ENCODE measurements at regions not wholly inside any gene's neighbourhood (a gene's known extent, or its start where the extent isn't known, plus 50 kb on each side); places are given as distances from the start of the nearest gene placed in this dataset.

DNA sequence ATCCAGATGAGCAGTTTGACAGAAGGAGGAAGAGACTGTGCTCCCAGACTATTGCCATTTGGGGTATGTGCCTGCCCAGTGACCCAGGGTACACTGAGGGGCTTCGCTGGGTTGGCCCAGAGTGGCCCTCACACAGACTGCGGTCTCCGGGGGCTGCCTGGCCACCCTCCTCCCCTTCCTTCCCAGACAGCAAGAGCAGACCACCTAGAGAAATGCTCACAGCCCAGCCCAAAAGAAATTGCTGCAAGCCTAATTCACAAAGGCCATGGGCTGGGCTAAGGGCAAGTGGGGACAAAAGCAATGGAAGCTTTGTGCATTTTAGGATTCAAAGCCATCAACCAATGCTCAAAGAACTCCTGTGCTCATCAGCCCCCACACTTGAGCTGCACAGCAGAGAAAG is 277.6 kb downstream of the CDC5L start:
- Mint-ChIP-seq H3K27ac (no peak overlapping the region), H3K9me3 (no peaks in the 10 kb centered on the region), H3K27me3 (peaks cover 4% of the 10 kb centered on the region), H3K36me3 (ENCODE audit: low read depth) (no peaks in the 10 kb centered on the region), H3K4me3 (no peak overlapping the region), H3K4me1 (ENCODE audit: low read depth) (no peaks in the 10 kb centered on the region)
- intact Hi-C loops (cut with micrococcal nuclease) = no loop called here

DNA sequence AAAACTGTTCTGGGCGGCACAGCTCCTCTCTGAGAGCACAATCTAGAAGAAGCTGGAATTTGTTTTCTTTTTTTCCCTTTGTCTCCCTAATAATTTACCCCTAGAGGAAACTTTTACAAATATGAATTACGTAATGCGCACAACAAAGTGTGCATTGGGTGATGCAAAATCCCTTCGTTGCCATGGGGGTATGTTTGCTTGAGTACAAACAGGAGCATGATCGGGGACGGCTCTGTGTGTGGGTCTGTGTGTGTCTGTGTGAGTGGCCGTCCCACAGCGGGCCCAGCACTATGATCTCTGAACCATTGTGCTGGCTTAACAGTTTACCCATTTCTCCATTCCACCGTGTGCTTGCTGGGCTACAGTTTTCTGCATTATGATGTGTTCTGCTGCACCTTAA is 278.2 kb downstream of the CDC5L start:
- Mint-ChIP-seq H3K9me3 (no peaks in the 10 kb centered on the region), H3K4me1 (ENCODE audit: low read depth) (no peaks in the 10 kb centered on the region), H3K36me3 (ENCODE audit: low read depth) (no peaks in the 10 kb centered on the region), H3K4me3 (no peak overlapping the region), H3K27me3 (peaks cover 6% of the 10 kb centered on the region), H3K27ac (no peak overlapping the region)
- intact Hi-C loops (cut with micrococcal nuclease) = no loop called here

DNA sequence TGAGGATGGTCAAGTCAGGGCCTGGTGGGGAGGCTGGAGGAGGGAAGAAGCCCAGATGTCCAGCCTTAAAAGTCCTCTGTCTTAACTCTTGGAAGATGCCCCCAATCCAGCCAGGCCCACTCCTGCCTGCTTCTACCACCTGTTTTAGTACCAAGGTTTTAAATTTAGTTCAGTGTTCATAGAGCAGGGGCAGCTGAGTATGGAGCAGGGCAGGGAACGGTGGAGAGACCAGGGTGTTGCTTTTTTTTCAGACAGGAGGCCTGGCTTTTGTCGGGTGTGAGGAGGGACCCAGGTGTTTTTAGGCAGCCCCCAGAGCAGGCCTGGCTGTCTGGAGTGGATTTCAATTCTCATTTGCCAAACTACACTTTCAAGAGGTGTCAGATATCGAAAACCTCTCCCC is 278.8 kb downstream of the CDC5L start:
- peaks cover 5% of the 10 kb centered on the region for H3K4me1 Mint-ChIP-seq (ENCODE audit: low read depth)
- H3K9me3 Mint-ChIP-seq = no peaks in the 10 kb centered on the region

DNA sequence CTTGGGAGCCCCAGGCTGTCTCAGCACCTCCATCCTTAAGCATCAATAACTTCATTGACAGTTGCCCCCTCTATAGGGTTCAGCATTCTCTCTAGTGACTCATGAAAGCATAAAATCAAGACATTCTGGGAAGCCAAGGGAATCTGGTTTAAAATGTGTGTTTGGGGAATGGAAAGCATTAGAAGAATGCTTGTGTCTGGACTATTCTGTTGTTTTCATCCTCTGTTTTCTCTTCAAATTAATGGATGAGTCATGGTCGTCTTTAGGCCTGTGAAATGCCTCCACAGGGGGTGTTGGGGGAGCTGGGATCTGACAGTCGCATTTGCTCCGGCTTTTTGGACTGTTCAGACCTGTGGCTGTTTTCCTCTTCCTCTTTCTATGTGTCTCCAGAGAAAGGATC is 279.7 kb downstream of the CDC5L start:
- intact Hi-C loops (cut with micrococcal nuclease) = no loop called here
- Mint-ChIP-seq H3K36me3 (ENCODE audit: low read depth) (no peaks in the 10 kb centered on the region), H3K27me3 (peaks cover 6% of the 10 kb centered on the region), H3K27ac (no peak overlapping the region), H3K4me1 (ENCODE audit: low read depth) (peaks cover 7% of the 10 kb centered on the region), H3K4me3 (no peak overlapping the region), H3K9me3 (no peaks in the 10 kb centered on the region)

More for the DNA sequence above, 278.8 kb downstream of the CDC5L start:
- peaks cover 6% of the 10 kb centered on the region for H3K27me3 Mint-ChIP-seq
- intact Hi-C loops (cut with micrococcal nuclease) = no loop called here
- H3K27ac Mint-ChIP-seq = no peak overlapping the region
- no peak overlapping the region for H3K4me3 Mint-ChIP-seq
- no peaks in the 10 kb centered on the region for H3K36me3 Mint-ChIP-seq (ENCODE audit: low read depth)

DNA sequence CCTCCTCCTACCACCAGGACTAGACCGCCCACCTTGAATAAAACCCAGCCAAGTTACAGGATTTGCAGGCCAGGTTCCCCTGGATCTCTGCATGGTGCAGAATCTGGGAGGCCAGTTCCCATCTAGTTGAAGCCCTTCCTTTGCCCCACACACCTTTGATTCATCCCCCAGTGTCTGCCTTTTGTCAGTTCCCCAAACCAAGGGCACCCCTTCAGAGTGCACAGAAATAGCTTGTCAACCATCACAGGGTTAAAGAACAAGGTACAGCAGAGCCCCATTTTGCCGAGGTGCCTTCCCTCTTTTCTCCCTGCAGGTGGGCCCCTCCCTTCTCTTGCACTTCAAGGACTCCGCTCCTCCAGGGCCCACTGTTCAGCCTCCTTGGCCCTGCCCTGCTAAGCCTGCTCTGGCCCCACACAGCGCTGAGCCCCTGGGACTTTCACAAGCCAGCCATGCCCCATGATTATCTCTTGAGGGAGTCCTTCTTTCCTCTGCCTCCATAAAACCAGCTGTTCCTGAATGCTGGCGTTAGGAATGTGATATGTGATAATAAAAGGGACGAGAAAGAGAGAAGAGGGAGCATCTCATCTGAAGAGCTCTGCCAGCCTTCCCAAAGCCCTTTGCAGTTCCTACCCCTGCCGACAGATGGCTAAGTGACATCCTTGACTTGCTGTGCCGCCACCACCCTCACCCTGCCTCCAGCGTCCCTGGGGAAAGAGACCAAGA is 280.3 kb downstream of the CDC5L start:
- intact Hi-C loops (cut with micrococcal nuclease) = no loop called here
- peaks cover 7% of the 10 kb centered on the region for H3K27me3 Mint-ChIP-seq
- H3K27ac Mint-ChIP-seq = peak overlapping the region; percentile 18
- no peaks in the 10 kb centered on the region for H3K36me3 Mint-ChIP-seq (ENCODE audit: low read depth)
- no peaks in the 10 kb centered on the region for H3K9me3 Mint-ChIP-seq
- H3K4me3 Mint-ChIP-seq = no peak overlapping the region
- H3K4me1 Mint-ChIP-seq (ENCODE audit: low read depth) = peaks cover 7% of the 10 kb centered on the region

DNA sequence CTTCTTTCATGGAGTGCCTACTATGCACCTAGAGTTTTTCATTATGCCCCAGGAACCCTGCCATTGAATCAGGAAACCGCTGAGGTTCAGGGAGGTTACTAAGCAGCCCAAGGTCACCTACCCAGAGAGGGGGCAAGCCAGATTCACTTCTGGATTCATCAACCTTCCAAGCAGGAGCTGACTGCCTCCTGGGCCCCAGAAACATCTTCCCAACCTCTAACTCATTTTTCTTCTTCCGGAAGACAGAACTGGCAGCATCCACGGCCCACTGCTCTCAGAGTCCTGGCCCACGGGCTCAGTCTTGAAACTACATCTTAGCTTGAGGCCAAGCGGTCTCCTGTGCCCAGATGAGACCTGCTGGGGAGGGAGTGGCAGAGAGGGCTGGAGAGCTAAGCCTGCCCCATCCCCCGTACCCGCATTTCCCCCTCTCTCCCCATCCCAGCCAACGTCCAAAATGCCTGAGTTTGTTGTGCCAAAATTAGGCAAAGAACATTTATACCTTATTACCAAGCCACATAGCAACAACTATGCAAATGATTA is 281.0 kb downstream of the CDC5L start:
- intact Hi-C loops (cut with micrococcal nuclease) = no loop called here
- H3K36me3 Mint-ChIP-seq (ENCODE audit: low read depth) = no peaks in the 10 kb centered on the region

DNA sequence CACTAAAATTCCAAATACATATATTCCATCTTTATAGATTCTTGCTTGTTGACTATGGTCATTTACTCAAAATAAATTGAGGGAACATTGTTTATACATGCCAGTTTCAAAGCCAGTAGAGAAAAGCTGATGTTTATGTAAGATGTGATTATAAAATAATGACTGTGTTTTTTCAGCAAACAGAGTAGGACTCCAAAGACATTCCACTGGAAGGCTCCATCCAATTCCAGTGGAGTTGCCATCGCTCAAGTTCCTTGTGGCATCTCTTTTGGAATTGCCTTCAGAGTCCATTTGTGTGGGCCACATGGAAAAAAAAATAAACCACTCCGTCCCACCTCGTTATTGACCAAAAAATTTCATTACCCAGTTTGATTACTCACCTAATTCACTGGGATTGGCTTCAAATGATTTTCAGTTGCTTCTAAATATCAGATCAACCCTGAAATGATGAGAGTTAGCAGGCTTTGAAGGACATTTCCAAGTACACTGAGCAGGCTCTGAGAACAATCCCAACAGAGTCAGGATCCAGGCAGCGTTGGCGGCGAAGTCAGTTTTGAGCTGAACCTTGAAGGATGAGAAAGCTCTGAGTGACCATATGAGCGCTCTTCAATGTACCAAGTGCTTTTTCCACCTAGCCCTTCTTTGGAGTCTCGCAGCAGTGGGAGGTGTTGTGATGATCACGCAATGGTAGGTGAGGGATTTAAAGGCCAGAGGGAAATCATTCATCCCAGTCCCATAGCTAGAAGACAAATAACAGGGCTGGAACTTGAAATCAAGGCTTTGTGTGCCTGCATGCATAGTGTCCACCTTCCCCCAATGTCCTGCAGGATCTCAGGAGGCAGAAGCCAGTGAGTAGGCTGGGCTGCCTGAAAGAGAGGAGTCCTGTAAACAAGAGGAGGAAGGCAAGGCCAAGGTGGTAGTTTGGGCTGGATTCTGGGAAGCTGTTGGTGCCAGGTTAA is 281.7 kb downstream of the CDC5L start:
- H3K4me3 Mint-ChIP-seq = no peak overlapping the region
- no peak overlapping the region for H3K27ac Mint-ChIP-seq
- no peaks in the 10 kb centered on the region for H3K9me3 Mint-ChIP-seq
- H3K4me1 Mint-ChIP-seq (ENCODE audit: low read depth) = peaks cover 7% of the 10 kb centered on the region
- peaks cover 11% of the 10 kb centered on the region for H3K27me3 Mint-ChIP-seq
- intact Hi-C loops (cut with micrococcal nuclease) = no loop called here
- H3K36me3 Mint-ChIP-seq (ENCODE audit: low read depth) = no peaks in the 10 kb centered on the region

More for the DNA sequence above, 281.0 kb downstream of the CDC5L start:
- Mint-ChIP-seq H3K9me3 (no peaks in the 10 kb centered on the region), H3K4me1 (ENCODE audit: low read depth) (peaks cover 7% of the 10 kb centered on the region), H3K27me3 (peaks cover 8% of the 10 kb centered on the region), H3K4me3 (no peak overlapping the region), H3K27ac (peak overlapping the region; percentile 18)

DNA sequence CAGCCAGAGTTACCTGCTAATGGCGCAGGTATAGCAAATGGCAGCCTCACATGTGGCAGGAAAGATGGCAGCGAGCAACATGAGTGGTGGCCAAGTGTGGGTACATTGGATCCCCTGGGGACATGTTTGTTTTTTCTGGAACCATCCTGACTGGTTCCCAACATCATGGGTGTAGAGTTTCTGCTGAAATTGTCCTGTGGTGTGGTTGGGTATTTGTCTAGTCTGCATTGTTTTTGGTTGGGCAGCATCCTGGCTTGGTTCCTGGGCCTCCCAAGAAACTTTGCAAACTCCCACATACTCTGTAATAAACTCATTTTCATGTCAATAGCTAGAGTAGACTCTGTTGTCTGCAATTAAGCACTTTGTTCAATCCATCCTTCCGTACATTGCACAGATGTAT is 282.6 kb downstream of the CDC5L start:
- H3K27me3 Mint-ChIP-seq = peaks cover 13% of the 10 kb centered on the region
- H3K9me3 Mint-ChIP-seq = no peaks in the 10 kb centered on the region
- H3K27ac Mint-ChIP-seq = no peak overlapping the region
- intact Hi-C loops (cut with micrococcal nuclease) = no loop called here
- no peaks in the 10 kb centered on the region for H3K36me3 Mint-ChIP-seq (ENCODE audit: low read depth)
- no peak overlapping the region for H3K4me3 Mint-ChIP-seq
- peaks cover 7% of the 10 kb centered on the region for H3K4me1 Mint-ChIP-seq (ENCODE audit: low read depth)

DNA sequence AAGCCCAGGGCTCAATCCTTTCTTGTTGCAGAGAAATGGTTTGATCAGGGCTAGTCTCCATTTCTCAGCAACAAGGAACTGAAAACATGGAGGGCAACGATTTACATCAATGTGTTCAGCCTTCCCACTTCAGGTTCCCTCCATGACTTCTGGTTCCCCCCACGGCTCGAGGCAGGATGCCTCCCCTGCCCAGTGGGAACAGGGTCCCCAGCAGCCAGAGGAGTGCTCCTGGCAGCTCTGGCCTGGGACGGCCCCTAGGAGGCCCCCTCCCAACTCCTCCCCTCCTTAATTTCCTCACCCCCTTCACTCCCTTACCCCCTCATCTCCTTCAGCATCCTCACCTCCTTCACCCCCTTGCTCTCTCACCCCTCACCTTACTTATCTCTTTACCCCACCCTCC is 283.8 kb downstream of the CDC5L start:
- Mint-ChIP-seq H3K4me1 (ENCODE audit: low read depth) (peaks cover 7% of the 10 kb centered on the region), H3K27ac (no peak overlapping the region), H3K9me3 (no peaks in the 10 kb centered on the region), H3K36me3 (ENCODE audit: low read depth) (no peaks in the 10 kb centered on the region), H3K27me3 (peaks cover 15% of the 10 kb centered on the region), H3K4me3 (no peak overlapping the region)
- intact Hi-C loops (cut with micrococcal nuclease) = no loop called here

DNA sequence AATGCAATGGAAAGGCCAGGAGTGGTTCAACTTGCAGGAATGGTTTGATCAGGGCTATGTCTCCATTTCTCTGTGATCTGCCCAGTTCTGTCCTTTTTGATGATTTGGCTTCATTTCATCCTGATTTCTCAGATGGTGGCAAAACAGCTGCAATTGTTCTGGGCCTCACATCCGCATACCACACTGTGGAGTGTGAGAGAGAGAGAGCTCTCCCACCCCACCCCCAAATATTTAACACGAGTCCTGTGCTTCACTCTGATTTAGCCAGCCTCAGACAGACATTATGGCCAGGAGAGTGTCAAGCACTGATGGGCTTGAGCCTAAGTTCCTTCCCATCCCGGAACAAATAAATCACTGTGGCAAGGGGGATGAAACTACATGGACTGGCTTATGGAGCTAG is 284.6 kb downstream of the CDC5L start:
- no peaks in the 10 kb centered on the region for H3K9me3 Mint-ChIP-seq
- intact Hi-C loops (cut with micrococcal nuclease) = no loop called here
- H3K36me3 Mint-ChIP-seq (ENCODE audit: low read depth) = no peaks in the 10 kb centered on the region

DNA sequence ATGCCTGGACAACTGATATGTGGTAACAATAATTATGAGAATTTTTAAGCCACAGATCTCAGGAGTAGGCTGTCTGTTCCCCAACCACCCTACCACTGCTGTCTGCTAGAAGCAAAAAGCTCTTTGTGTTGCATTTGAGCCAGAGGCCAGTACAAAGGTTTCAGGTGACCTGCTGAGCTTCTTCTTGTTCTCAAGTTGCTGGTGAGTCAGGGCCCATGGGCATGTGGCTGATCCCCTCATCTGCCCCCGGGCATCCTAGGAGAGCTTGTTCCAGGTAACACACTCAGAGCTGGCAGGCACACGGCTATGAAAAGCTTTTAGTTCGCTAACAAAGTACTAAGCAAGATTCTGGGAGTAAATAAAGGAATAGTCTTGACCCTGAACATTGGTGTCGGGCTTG is 285.3 kb downstream of the CDC5L start:
- Mint-ChIP-seq H3K27me3 (peaks cover 14% of the 10 kb centered on the region), H3K36me3 (ENCODE audit: low read depth) (no peaks in the 10 kb centered on the region), H3K4me1 (ENCODE audit: low read depth) (peaks cover 7% of the 10 kb centered on the region), H3K27ac (no peak overlapping the region), H3K9me3 (no peaks in the 10 kb centered on the region), H3K4me3 (no peak overlapping the region)
- intact Hi-C loops (cut with micrococcal nuclease) = no loop called here

More for the DNA sequence above, 284.6 kb downstream of the CDC5L start:
- Mint-ChIP-seq H3K27ac (no peak overlapping the region), H3K4me1 (ENCODE audit: low read depth) (peaks cover 7% of the 10 kb centered on the region), H3K4me3 (no peak overlapping the region), H3K27me3 (peaks cover 15% of the 10 kb centered on the region)

DNA sequence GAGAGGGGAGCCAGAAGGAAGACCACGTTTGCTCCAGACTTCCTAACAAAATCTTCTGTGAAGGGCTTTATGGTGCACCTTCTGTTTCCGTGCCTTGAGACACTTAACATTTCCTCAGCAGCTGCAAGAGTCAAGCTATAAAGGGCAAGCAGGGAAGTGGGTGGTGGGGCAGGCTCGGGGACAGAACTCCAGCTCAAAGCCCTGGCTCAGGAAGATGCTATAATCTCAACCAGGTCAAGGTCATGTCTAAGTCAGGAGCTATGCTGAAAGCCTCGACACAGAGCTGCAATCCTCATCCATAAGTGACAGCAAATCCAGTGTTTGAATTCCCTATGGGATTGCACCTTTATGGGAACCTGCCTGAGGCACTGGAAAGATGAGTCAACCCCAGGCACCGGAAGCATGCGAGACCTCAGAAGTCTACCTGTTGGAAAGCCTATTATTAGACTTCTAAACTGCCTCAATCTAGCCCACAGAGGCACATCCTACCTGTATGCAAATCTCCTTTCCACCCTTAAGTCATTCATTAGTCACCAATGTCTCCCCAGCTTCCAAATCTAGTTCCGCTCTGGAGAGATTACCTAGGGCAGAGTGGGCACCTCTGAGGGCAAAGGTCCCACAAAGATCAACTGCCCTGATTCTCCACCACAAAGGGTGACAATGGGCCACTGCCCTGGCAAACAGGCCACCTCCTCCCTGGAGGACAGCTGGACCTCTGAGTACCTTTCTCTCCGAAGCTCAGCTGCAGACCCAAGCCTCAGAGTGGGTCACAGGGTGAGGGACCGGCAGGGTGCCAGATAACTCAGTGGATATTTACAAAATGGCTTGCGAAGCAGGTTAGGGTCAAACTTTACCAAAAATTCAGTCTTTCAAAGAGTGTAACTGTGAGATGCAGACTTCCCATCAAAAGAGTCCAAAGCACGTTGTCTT is 287.0 kb downstream of the CDC5L start:
- H3K4me3 Mint-ChIP-seq = no peak overlapping the region
- H3K4me1 Mint-ChIP-seq (ENCODE audit: low read depth) = peaks cover 7% of the 10 kb centered on the region
- no peaks in the 10 kb centered on the region for H3K9me3 Mint-ChIP-seq
- H3K36me3 Mint-ChIP-seq (ENCODE audit: low read depth) = no peaks in the 10 kb centered on the region
- intact Hi-C loops (cut with micrococcal nuclease) = no loop called here
- no peak overlapping the region for H3K27ac Mint-ChIP-seq
- peaks cover 11% of the 10 kb centered on the region for H3K27me3 Mint-ChIP-seq

DNA sequence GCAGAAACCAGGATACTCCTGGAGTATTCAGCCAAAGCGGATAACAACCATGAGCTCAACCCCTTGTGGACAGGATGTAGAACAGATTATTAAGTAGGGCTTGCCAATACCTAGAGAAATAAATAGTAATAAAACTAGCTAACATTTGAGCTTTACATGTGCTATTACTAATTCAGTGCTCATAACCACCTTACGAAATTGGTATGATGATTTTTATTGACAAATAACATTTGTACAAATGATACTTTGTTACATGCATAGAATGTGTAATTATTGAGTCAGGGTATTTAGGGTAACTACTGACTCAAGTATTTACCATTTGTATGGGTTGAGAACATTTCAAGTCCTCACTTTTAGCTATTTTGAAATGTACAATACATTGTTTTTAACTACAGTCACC is 287.9 kb downstream of the CDC5L start:
- H3K36me3 Mint-ChIP-seq (ENCODE audit: low read depth) = no peaks in the 10 kb centered on the region
- intact Hi-C loops (cut with micrococcal nuclease) = no loop called here
- H3K4me3 Mint-ChIP-seq = no peak overlapping the region

More for the DNA sequence above, 287.9 kb downstream of the CDC5L start:
- H3K27me3 Mint-ChIP-seq = peaks cover 11% of the 10 kb centered on the region
- no peaks in the 10 kb centered on the region for H3K9me3 Mint-ChIP-seq
- no peak overlapping the region for H3K27ac Mint-ChIP-seq
- peaks cover 7% of the 10 kb centered on the region for H3K4me1 Mint-ChIP-seq (ENCODE audit: low read depth)

All from dendritic cell treated with granulocyte-macrophage colony-stimulating factor and Interleukin-4, amounts not matched to agents 40 ng/mL and 50 ng/mL, for 4 days (primary cell).